H9 (cell line): ENCODE measurements at regions not wholly inside any gene's neighbourhood (a gene's known extent, or its start where the extent isn't known, plus 50 kb on each side); places are given as distances from the start of the nearest gene placed in this dataset.

Experiments
- DNase-seq: peaks from one replicate; pipeline ENCODE4 v3.0.0-alpha.2; 2017
- H2AFZ ChIP-seq: one replicate; pipeline ENCODE4 v1.6.1; 2013; ENCODE audit warnings: mild to moderate bottlenecking, low read length, control low read depth, moderate library complexity
- H2AK5ac ChIP-seq: 2 replicates; pipeline ENCODE4 v1.6.1; 2013; ENCODE audit warnings: low read length, control low read depth, mixed read lengths; ENCODE audit not compliant: insufficient read length
- H2BK120ac ChIP-seq: one replicate; pipeline ENCODE4 v1.6.1; 2013; ENCODE audit warnings: low read depth, mild to moderate bottlenecking, low read length, control low read depth, inconsistent platforms; ENCODE audit not compliant: poor library complexity, severe bottlenecking
- H2BK12ac ChIP-seq: 2 replicates; pipeline ENCODE4 v1.6.1; 2013; ENCODE audit warnings: low read length, control low read depth, mixed read lengths, low read depth; ENCODE audit not compliant: insufficient read length
- H2BK15ac ChIP-seq: 2 replicates; pipeline ENCODE4 v1.6.1; 2013; ENCODE audit warnings: low read depth, low read length, control low read depth
- H2BK20ac ChIP-seq: one replicate; pipeline ENCODE4 v1.6.1; 2013; ENCODE audit warnings: low read depth, mild to moderate bottlenecking, low read length, control low read depth, inconsistent platforms; ENCODE audit not compliant: poor library complexity, severe bottlenecking
- H2BK5ac ChIP-seq: 2 replicates; pipeline ENCODE4 v1.6.1; 2013; ENCODE audit warnings: low read length, control low read depth, mixed read lengths; ENCODE audit not compliant: insufficient read length
- H3K14ac ChIP-seq: 2 replicates; pipeline ENCODE4 v1.6.1; 2013; ENCODE audit warnings: low read length, control low read depth; ENCODE audit not compliant: insufficient read depth
- H3K18ac ChIP-seq: 2 replicates; pipeline ENCODE4 v1.6.1; 2013; ENCODE audit warnings: low read depth, mild to moderate bottlenecking, mixed read lengths, low read length, control low read depth; ENCODE audit not compliant: insufficient read length
- H3K23ac ChIP-seq: 2 replicates; pipeline ENCODE4 v1.6.1; 2013; ENCODE audit warnings: low read length, control low read depth, mixed read lengths, low read depth; ENCODE audit not compliant: insufficient read length
- H3K23me2 ChIP-seq: 2 replicates; pipeline ENCODE4 v1.6.1; 2013; ENCODE audit warnings: low read depth, mild to moderate bottlenecking, mixed read lengths, low read length, control low read depth; ENCODE audit not compliant: insufficient read length, poor library complexity, severe bottlenecking
- H3K27ac ChIP-seq: 2 replicates; pipeline ENCODE4 v1.5.1; 2013; ENCODE audit warnings: low read length, control low read depth, mixed read lengths, low read depth; ENCODE audit not compliant: insufficient read length
- H3K27me3 ChIP-seq: 2 replicates; pipeline ENCODE4 v1.6.1; 2013; ENCODE audit warnings: low read length, control low read depth, inconsistent platforms; ENCODE audit not compliant: insufficient read depth
- H3K4ac ChIP-seq: 2 replicates; pipeline ENCODE4 v1.6.1; 2013; ENCODE audit warnings: low read depth, mild to moderate bottlenecking, control low read depth, inconsistent platforms, low read length, moderate library complexity
- H3K4me1 ChIP-seq: 2 replicates; pipeline ENCODE4 v1.6.1; 2013; ENCODE audit warnings: low read length, control low read depth, inconsistent platforms; ENCODE audit not compliant: insufficient read depth
- H3K4me2 ChIP-seq: 2 replicates; pipeline ENCODE4 v1.6.1; 2013; ENCODE audit warnings: low read length, control low read depth, mixed read lengths; ENCODE audit not compliant: insufficient read length, insufficient read depth
- H3K56ac ChIP-seq: 2 replicates; pipeline ENCODE4 v1.6.1; 2013; ENCODE audit warnings: low read depth, mild to moderate bottlenecking, mixed read lengths, low read length, control low read depth; ENCODE audit not compliant: insufficient read length
- H3K79me1 ChIP-seq: 2 replicates; pipeline ENCODE4 v1.6.1; 2013; ENCODE audit warnings: low read depth, mild to moderate bottlenecking, moderate library complexity, low read length, control low read depth, inconsistent platforms; ENCODE audit not compliant: insufficient read depth, poor library complexity, severe bottlenecking
- H3K79me2 ChIP-seq: 2 replicates; pipeline ENCODE4 v1.6.1; 2013; ENCODE audit warnings: low read length, control low read depth, inconsistent platforms; ENCODE audit not compliant: insufficient read depth
- H3K9ac ChIP-seq: 2 replicates; pipeline ENCODE4 v1.6.1; 2013; ENCODE audit warnings: low read length, control low read depth, mixed read lengths; ENCODE audit not compliant: insufficient read length; ENCODE audit errors: extremely low read depth
- H3K9me3 ChIP-seq: one replicate; pipeline ENCODE4 v1.6.1; 2013; ENCODE audit warnings: low read depth, low read length, inconsistent platforms; ENCODE audit not compliant: control insufficient read depth
- H3T11ph ChIP-seq: one replicate; pipeline ENCODE4 v1.6.1; 2013; ENCODE audit warnings: mild to moderate bottlenecking, low read length, control low read depth, inconsistent platforms
- H4K20me1 ChIP-seq: one replicate; pipeline ENCODE4 v1.6.1; 2013; ENCODE audit not compliant: control insufficient read depth, insufficient read length, insufficient read depth
- H4K5ac ChIP-seq: 2 replicates; pipeline ENCODE4 v1.6.1; 2013; ENCODE audit warnings: low read depth, mild to moderate bottlenecking, mixed read lengths, low read length, control low read depth; ENCODE audit not compliant: insufficient read length
- H4K8ac ChIP-seq: replicated peaks from 2 replicates; pipeline ENCODE4 v1.6.1; 2013; ENCODE audit warnings: low read length, control low read depth, mixed read lengths, low read depth; ENCODE audit not compliant: insufficient read length
- H4K91ac ChIP-seq: 2 replicates; pipeline ENCODE4 v1.6.1; 2013; ENCODE audit warnings: low read depth, mild to moderate bottlenecking, moderate library complexity, mixed read lengths, low read length, control low read depth; ENCODE audit not compliant: insufficient read length
- H3K27ac Mint-ChIP-seq, 3 experiments: 2 replicates in 2 of 3; 3 replicates in 1 of 3; pipeline ENCODE4 v1.8.0; 2020 to 2021; ENCODE audit warnings: mixed read lengths in 3 of 3, mild to moderate bottlenecking in 1 of 3, moderate library complexity in 1 of 3
- H3K27me3 Mint-ChIP-seq: 2 replicates; pipeline ENCODE4 v1.8.0; 2021; ENCODE audit warnings: low read depth, mild to moderate bottlenecking, moderate library complexity, mixed read lengths
- H3K36me3 Mint-ChIP-seq, 3 experiments: 2 replicates in 2 of 3; 3 replicates in 1 of 3; pipeline ENCODE4 v1.8.0; 2020 to 2021; ENCODE audit warnings: low read depth in 3 of 3, mixed read lengths in 3 of 3; ENCODE audit not compliant: insufficient read depth in 1 of 3
- H3K4me1 Mint-ChIP-seq, 2 experiments: 2 replicates each; pipeline ENCODE4 v1.8.0; 2020; ENCODE audit warnings: mixed read lengths in 2 of 2
- H3K4me3 Mint-ChIP-seq, 2 experiments: 2 replicates in 1 of 2; 3 replicates in 1 of 2; pipeline ENCODE4 v1.8.0; 2020 to 2021; ENCODE audit warnings: mild to moderate bottlenecking in 2 of 2, mixed read lengths in 2 of 2, moderate library complexity in 1 of 2
- H3K9me3 Mint-ChIP-seq, 2 experiments: 2 replicates in 1 of 2; 3 replicates in 1 of 2; pipeline ENCODE4 v1.8.0; 2020; ENCODE audit warnings: mild to moderate bottlenecking in 2 of 2, mixed read lengths in 2 of 2, moderate library complexity in 1 of 2
- WGBS: extraction: QIAGEN DNeasy Blood & Tissue Kit; methylation state at CpG from one replicate; pipeline ENCODE4 v1.1.7; 2013; ENCODE audit warnings: missing lambda C conversion rate, low lambda C conversion rate, mixed read lengths; ENCODE audit not compliant: insufficient read length; ENCODE audit errors: extremely low coverage; 5-methylcytosine and 5-hydroxymethylcytosine counted together
- TF ChIP-seq, protein P1 (sequence below): fragments of 200-600 bp; sonication (generic); conservative IDR thresholded peaks from 3 replicates; pipeline ENCODE4 v1.8.0; 2021; ENCODE audit warnings: antibody characterized with exemption, mild to moderate bottlenecking

DNA sequence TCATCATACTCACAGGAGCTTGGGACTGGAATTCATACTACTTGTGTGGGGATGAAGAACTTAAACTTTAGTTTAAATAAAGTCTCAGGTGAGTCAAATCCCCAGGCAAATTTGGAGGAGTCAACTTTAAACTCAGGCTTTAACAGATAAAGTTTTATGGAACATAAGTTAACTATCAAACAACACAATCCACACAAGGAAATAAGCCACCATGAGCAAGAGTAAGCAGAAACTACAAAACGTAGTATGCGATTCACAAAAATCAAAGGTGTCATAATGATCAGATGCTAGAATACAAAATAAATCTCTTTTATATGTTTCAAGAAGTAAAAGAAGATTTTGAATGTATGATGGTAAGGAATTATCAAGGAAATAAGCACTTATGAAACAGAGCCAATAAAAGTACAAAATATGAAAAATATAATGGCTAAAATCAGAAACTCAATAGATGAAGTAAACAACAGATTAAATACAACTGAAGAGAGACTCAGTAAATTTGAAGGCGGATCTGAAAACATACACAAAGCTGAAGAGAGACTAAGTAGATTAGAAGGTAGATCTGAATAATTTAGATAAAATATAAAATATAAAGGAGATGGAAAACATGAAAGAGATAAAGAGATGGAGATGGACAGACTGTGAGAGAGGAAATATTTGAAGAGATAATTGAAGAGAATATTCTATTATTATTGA is 97.5 kb upstream of the TWIST2 start:
- H3K4me1 Mint-ChIP-seq = no peaks in the 10 kb centered on the region
- TF ChIP-seq, protein P1, sequence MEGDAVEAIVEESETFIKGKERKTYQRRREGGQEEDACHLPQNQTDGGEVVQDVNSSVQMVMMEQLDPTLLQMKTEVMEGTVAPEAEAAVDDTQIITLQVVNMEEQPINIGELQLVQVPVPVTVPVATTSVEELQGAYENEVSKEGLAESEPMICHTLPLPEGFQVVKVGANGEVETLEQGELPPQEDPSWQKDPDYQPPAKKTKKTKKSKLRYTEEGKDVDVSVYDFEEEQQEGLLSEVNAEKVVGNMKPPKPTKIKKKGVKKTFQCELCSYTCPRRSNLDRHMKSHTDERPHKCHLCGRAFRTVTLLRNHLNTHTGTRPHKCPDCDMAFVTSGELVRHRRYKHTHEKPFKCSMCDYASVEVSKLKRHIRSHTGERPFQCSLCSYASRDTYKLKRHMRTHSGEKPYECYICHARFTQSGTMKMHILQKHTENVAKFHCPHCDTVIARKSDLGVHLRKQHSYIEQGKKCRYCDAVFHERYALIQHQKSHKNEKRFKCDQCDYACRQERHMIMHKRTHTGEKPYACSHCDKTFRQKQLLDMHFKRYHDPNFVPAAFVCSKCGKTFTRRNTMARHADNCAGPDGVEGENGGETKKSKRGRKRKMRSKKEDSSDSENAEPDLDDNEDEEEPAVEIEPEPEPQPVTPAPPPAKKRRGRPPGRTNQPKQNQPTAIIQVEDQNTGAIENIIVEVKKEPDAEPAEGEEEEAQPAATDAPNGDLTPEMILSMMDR = no peak

More for the DNA sequence above, 97.5 kb upstream of the TWIST2 start:
- no peaks in the 10 kb centered on the region for H4K20me1 ChIP-seq
- no peak overlapping the region for H3K23ac ChIP-seq
- H2BK20ac ChIP-seq = no peak overlapping the region
- peaks cover 9 to 19% of the 10 kb centered on the region in 2 experiments for H3K9me3 Mint-ChIP-seq
- no peak overlapping the region for H2AFZ ChIP-seq
- H3K4me3 Mint-ChIP-seq = no peak overlapping the region
- no peak overlapping the region for H2BK5ac ChIP-seq
- H3K18ac ChIP-seq = no peak overlapping the region
- H3K9ac ChIP-seq = no peak overlapping the region
- H3K36me3 Mint-ChIP-seq = no peaks in the 10 kb centered on the region
- H3K27ac Mint-ChIP-seq = no peak overlapping the region
- no peaks in the 10 kb centered on the region for H3K4me1 ChIP-seq
- no peak overlapping the region for H3K4me2 ChIP-seq
- no peak overlapping the region for H3K4ac ChIP-seq
- H2BK120ac ChIP-seq = no peak overlapping the region
- no peaks in the 10 kb centered on the region for H3K79me1 ChIP-seq
- no peak overlapping the region for H3K14ac ChIP-seq
- H3K56ac ChIP-seq = no peak overlapping the region
- DNase-seq = no peak
- peaks cover 20% of the 10 kb centered on the region for H3K27me3 Mint-ChIP-seq
- H3K23me2 ChIP-seq = no peaks in the 10 kb centered on the region
- H3K27me3 ChIP-seq = no peaks in the 10 kb centered on the region
- no CpG with 5 or more reads among the region's 3 CpGs for WGBS
- no peak overlapping the region for H3K27ac ChIP-seq
- no peak overlapping the region for H2AK5ac ChIP-seq
- no peak overlapping the region for H2BK15ac ChIP-seq
- no peak overlapping the region for H4K8ac ChIP-seq
- H3K9me3 ChIP-seq = no peaks in the 10 kb centered on the region
- H3K79me2 ChIP-seq = no peaks in the 10 kb centered on the region
- no peak overlapping the region for H2BK12ac ChIP-seq
- no peak overlapping the region for H4K5ac ChIP-seq
- H3T11ph ChIP-seq = no peak overlapping the region
- no peak overlapping the region for H4K91ac ChIP-seq
